PC-3 (cell line): ENCODE measurements at regions not wholly inside any gene's neighbourhood (a gene's known extent, or its start where the extent isn't known, plus 50 kb on each side); places are given as distances from the start of the nearest gene placed in this dataset.

Source experiments
- CTCF ChIP-seq: fragments of 300-600 bp; sonication (generic); conservative IDR thresholded peaks from 2 replicates; pipeline ENCODE4 v1.5.1; 2017; ENCODE audit warnings: antibody characterized with exemption, low read depth, mild to moderate bottlenecking, low read length
- EZH2 ChIP-seq: fragments of 300-600 bp; sonication (generic); IDR thresholded peaks from one replicate; pipeline ENCODE4 v1.6.1; 2017; ENCODE audit warnings: antibody characterized with exemption, mild to moderate bottlenecking, low read length; ENCODE audit not compliant: unreplicated experiment
- EZH2phosphoT487 ChIP-seq: fragments of 300-600 bp; sonication (generic); IDR thresholded peaks from 2 replicates; pipeline ENCODE4 v1.6.1; 2018; ENCODE audit warnings: mild to moderate bottlenecking, antibody characterized with exemption, low read length, borderline replicate concordance

GRCh38 chr10:111551001-111551400 lies 474.2 kb downstream of the ADRA2A start:
- TF ChIP-seq CTCF = no peak
- no peak for TF ChIP-seq EZH2
- no peak for TF ChIP-seq EZH2phosphoT487
